H9 (cell line): ENCODE measurements at regions not wholly inside any gene's neighbourhood (a gene's known extent, or its start where the extent isn't known, plus 50 kb on each side); places are given as distances from the start of the nearest gene placed in this dataset.

ENCODE experiments used
- DNase-seq: peaks from one replicate; pipeline ENCODE4 v3.0.0-alpha.2; 2017
- H2AFZ ChIP-seq: one replicate; pipeline ENCODE4 v1.6.1; 2013; ENCODE audit warnings: mild to moderate bottlenecking, low read length, control low read depth, moderate library complexity
- H2AK5ac ChIP-seq: 2 replicates; pipeline ENCODE4 v1.6.1; 2013; ENCODE audit warnings: low read length, control low read depth, mixed read lengths; ENCODE audit not compliant: insufficient read length
- H2BK120ac ChIP-seq: one replicate; pipeline ENCODE4 v1.6.1; 2013; ENCODE audit warnings: low read depth, mild to moderate bottlenecking, low read length, control low read depth, inconsistent platforms; ENCODE audit not compliant: poor library complexity, severe bottlenecking
- H2BK12ac ChIP-seq: 2 replicates; pipeline ENCODE4 v1.6.1; 2013; ENCODE audit warnings: low read length, control low read depth, mixed read lengths, low read depth; ENCODE audit not compliant: insufficient read length
- H2BK15ac ChIP-seq: 2 replicates; pipeline ENCODE4 v1.6.1; 2013; ENCODE audit warnings: low read depth, low read length, control low read depth
- H2BK20ac ChIP-seq: one replicate; pipeline ENCODE4 v1.6.1; 2013; ENCODE audit warnings: low read depth, mild to moderate bottlenecking, low read length, control low read depth, inconsistent platforms; ENCODE audit not compliant: poor library complexity, severe bottlenecking
- H2BK5ac ChIP-seq: 2 replicates; pipeline ENCODE4 v1.6.1; 2013; ENCODE audit warnings: low read length, control low read depth, mixed read lengths; ENCODE audit not compliant: insufficient read length
- H3K14ac ChIP-seq: 2 replicates; pipeline ENCODE4 v1.6.1; 2013; ENCODE audit warnings: low read length, control low read depth; ENCODE audit not compliant: insufficient read depth
- H3K18ac ChIP-seq: 2 replicates; pipeline ENCODE4 v1.6.1; 2013; ENCODE audit warnings: low read depth, mild to moderate bottlenecking, mixed read lengths, low read length, control low read depth; ENCODE audit not compliant: insufficient read length
- H3K23ac ChIP-seq: 2 replicates; pipeline ENCODE4 v1.6.1; 2013; ENCODE audit warnings: low read length, control low read depth, mixed read lengths, low read depth; ENCODE audit not compliant: insufficient read length
- H3K23me2 ChIP-seq: 2 replicates; pipeline ENCODE4 v1.6.1; 2013; ENCODE audit warnings: low read depth, mild to moderate bottlenecking, mixed read lengths, low read length, control low read depth; ENCODE audit not compliant: insufficient read length, poor library complexity, severe bottlenecking
- H3K27ac ChIP-seq: 2 replicates; pipeline ENCODE4 v1.5.1; 2013; ENCODE audit warnings: low read length, control low read depth, mixed read lengths, low read depth; ENCODE audit not compliant: insufficient read length
- H3K27me3 ChIP-seq: 2 replicates; pipeline ENCODE4 v1.6.1; 2013; ENCODE audit warnings: low read length, control low read depth, inconsistent platforms; ENCODE audit not compliant: insufficient read depth
- H3K4ac ChIP-seq: 2 replicates; pipeline ENCODE4 v1.6.1; 2013; ENCODE audit warnings: low read depth, mild to moderate bottlenecking, control low read depth, inconsistent platforms, low read length, moderate library complexity
- H3K4me1 ChIP-seq: 2 replicates; pipeline ENCODE4 v1.6.1; 2013; ENCODE audit warnings: low read length, control low read depth, inconsistent platforms; ENCODE audit not compliant: insufficient read depth
- H3K4me2 ChIP-seq: 2 replicates; pipeline ENCODE4 v1.6.1; 2013; ENCODE audit warnings: low read length, control low read depth, mixed read lengths; ENCODE audit not compliant: insufficient read length, insufficient read depth
- H3K56ac ChIP-seq: 2 replicates; pipeline ENCODE4 v1.6.1; 2013; ENCODE audit warnings: low read depth, mild to moderate bottlenecking, mixed read lengths, low read length, control low read depth; ENCODE audit not compliant: insufficient read length
- H3K79me1 ChIP-seq: 2 replicates; pipeline ENCODE4 v1.6.1; 2013; ENCODE audit warnings: low read depth, mild to moderate bottlenecking, moderate library complexity, low read length, control low read depth, inconsistent platforms; ENCODE audit not compliant: insufficient read depth, poor library complexity, severe bottlenecking
- H3K79me2 ChIP-seq: 2 replicates; pipeline ENCODE4 v1.6.1; 2013; ENCODE audit warnings: low read length, control low read depth, inconsistent platforms; ENCODE audit not compliant: insufficient read depth
- H3K9ac ChIP-seq: 2 replicates; pipeline ENCODE4 v1.6.1; 2013; ENCODE audit warnings: low read length, control low read depth, mixed read lengths; ENCODE audit not compliant: insufficient read length; ENCODE audit errors: extremely low read depth
- H3K9me3 ChIP-seq: one replicate; pipeline ENCODE4 v1.6.1; 2013; ENCODE audit warnings: low read depth, low read length, inconsistent platforms; ENCODE audit not compliant: control insufficient read depth
- H3T11ph ChIP-seq: one replicate; pipeline ENCODE4 v1.6.1; 2013; ENCODE audit warnings: mild to moderate bottlenecking, low read length, control low read depth, inconsistent platforms
- H4K20me1 ChIP-seq: one replicate; pipeline ENCODE4 v1.6.1; 2013; ENCODE audit not compliant: control insufficient read depth, insufficient read length, insufficient read depth
- H4K5ac ChIP-seq: 2 replicates; pipeline ENCODE4 v1.6.1; 2013; ENCODE audit warnings: low read depth, mild to moderate bottlenecking, mixed read lengths, low read length, control low read depth; ENCODE audit not compliant: insufficient read length
- H4K8ac ChIP-seq: replicated peaks from 2 replicates; pipeline ENCODE4 v1.6.1; 2013; ENCODE audit warnings: low read length, control low read depth, mixed read lengths, low read depth; ENCODE audit not compliant: insufficient read length
- H4K91ac ChIP-seq: 2 replicates; pipeline ENCODE4 v1.6.1; 2013; ENCODE audit warnings: low read depth, mild to moderate bottlenecking, moderate library complexity, mixed read lengths, low read length, control low read depth; ENCODE audit not compliant: insufficient read length
- H3K27ac Mint-ChIP-seq, 3 experiments: 2 replicates in 2 of 3; 3 replicates in 1 of 3; pipeline ENCODE4 v1.8.0; 2020 to 2021; ENCODE audit warnings: mixed read lengths in 3 of 3, mild to moderate bottlenecking in 1 of 3, moderate library complexity in 1 of 3
- H3K27me3 Mint-ChIP-seq: 2 replicates; pipeline ENCODE4 v1.8.0; 2021; ENCODE audit warnings: low read depth, mild to moderate bottlenecking, moderate library complexity, mixed read lengths
- H3K36me3 Mint-ChIP-seq, 3 experiments: 2 replicates in 2 of 3; 3 replicates in 1 of 3; pipeline ENCODE4 v1.8.0; 2020 to 2021; ENCODE audit warnings: low read depth in 3 of 3, mixed read lengths in 3 of 3; ENCODE audit not compliant: insufficient read depth in 1 of 3
- H3K4me1 Mint-ChIP-seq, 2 experiments: 2 replicates each; pipeline ENCODE4 v1.8.0; 2020; ENCODE audit warnings: mixed read lengths in 2 of 2
- H3K4me3 Mint-ChIP-seq, 2 experiments: 2 replicates in 1 of 2; 3 replicates in 1 of 2; pipeline ENCODE4 v1.8.0; 2020 to 2021; ENCODE audit warnings: mild to moderate bottlenecking in 2 of 2, mixed read lengths in 2 of 2, moderate library complexity in 1 of 2
- H3K9me3 Mint-ChIP-seq, 2 experiments: 2 replicates in 1 of 2; 3 replicates in 1 of 2; pipeline ENCODE4 v1.8.0; 2020; ENCODE audit warnings: mild to moderate bottlenecking in 2 of 2, mixed read lengths in 2 of 2, moderate library complexity in 1 of 2
- WGBS: extraction: QIAGEN DNeasy Blood & Tissue Kit; methylation state at CpG from one replicate; pipeline ENCODE4 v1.1.7; 2013; ENCODE audit warnings: missing lambda C conversion rate, low lambda C conversion rate, mixed read lengths; ENCODE audit not compliant: insufficient read length; ENCODE audit errors: extremely low coverage; 5-methylcytosine and 5-hydroxymethylcytosine counted together
- TF ChIP-seq, protein P1 (sequence below): fragments of 200-600 bp; sonication (generic); conservative IDR thresholded peaks from 3 replicates; pipeline ENCODE4 v1.8.0; 2021; ENCODE audit warnings: antibody characterized with exemption, mild to moderate bottlenecking

DNA sequence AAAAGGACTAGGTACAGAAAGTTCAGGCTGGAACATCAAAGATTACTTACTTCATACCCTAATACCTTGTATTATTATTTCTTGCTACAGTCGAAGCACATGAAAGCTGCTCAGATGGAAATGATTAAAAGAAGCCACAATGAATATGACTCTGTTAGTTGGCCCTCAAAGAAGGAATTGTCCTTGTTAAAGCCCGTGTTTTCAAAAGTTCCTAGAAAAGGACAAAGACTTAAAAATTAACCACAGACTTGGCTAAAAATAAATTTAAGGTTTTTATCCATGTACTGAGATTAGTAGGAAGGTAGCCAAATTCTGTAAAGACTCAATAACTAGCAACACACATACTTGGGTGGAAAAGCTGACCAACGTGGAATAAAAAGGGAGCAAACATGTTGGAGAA is 251.0 kb upstream of the RARB start:
- H3K27ac Mint-ChIP-seq = no peak overlapping the region

More for the DNA sequence above, 251.0 kb upstream of the RARB start:
- Histone ChIP-seq H3K4me2 (no peak overlapping the region), H3K23ac (no peak overlapping the region), H3K23me2 (no peaks in the 10 kb centered on the region), H3K79me1 (no peaks in the 10 kb centered on the region), H3K27ac (no peak overlapping the region), H2BK20ac (no peak overlapping the region), H2BK120ac (no peak overlapping the region), H2BK5ac (no peak overlapping the region), H3K79me2 (no peaks in the 10 kb centered on the region), H3K27me3 (no peaks in the 10 kb centered on the region), H2AK5ac (no peak overlapping the region), H4K5ac (no peak overlapping the region), H3K4me1 (no peaks in the 10 kb centered on the region; the same call in 1 of the 2 replicates), H3K56ac (no peak overlapping the region), H3K4ac (no peak overlapping the region), H3K9ac (no peak overlapping the region), H4K91ac (no peak overlapping the region), H2BK12ac (no peak overlapping the region), H3K14ac (no peak overlapping the region), H2BK15ac (no peak overlapping the region), H3K18ac (no peak overlapping the region), H3T11ph (no peak overlapping the region), H4K20me1 (no peaks in the 10 kb centered on the region), H4K8ac (no peak overlapping the region), H3K9me3 (no peaks in the 10 kb centered on the region), H2AFZ (no peak overlapping the region)
- Mint-ChIP-seq H3K4me1 (peaks cover 26 to 28% of the 10 kb centered on the region in 2 experiments), H3K9me3 (no peaks in the 10 kb centered on the region; a peak in 1 of 5 replicates), H3K4me3 (no peak overlapping the region), H3K27me3 (no peaks in the 10 kb centered on the region), H3K36me3 (no peaks in the 10 kb centered on the region)
- no CpG with 5 or more reads among the region's 3 CpGs for WGBS
- TF ChIP-seq, protein P1, sequence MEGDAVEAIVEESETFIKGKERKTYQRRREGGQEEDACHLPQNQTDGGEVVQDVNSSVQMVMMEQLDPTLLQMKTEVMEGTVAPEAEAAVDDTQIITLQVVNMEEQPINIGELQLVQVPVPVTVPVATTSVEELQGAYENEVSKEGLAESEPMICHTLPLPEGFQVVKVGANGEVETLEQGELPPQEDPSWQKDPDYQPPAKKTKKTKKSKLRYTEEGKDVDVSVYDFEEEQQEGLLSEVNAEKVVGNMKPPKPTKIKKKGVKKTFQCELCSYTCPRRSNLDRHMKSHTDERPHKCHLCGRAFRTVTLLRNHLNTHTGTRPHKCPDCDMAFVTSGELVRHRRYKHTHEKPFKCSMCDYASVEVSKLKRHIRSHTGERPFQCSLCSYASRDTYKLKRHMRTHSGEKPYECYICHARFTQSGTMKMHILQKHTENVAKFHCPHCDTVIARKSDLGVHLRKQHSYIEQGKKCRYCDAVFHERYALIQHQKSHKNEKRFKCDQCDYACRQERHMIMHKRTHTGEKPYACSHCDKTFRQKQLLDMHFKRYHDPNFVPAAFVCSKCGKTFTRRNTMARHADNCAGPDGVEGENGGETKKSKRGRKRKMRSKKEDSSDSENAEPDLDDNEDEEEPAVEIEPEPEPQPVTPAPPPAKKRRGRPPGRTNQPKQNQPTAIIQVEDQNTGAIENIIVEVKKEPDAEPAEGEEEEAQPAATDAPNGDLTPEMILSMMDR = no peak
- DNase-seq = no peak
